CD8-positive, alpha-beta memory T cell (primary cell): ENCODE measurements at regions not wholly inside any gene's neighbourhood (a gene's known extent, or its start where the extent isn't known, plus 50 kb on each side); places are given as distances from the start of the nearest gene placed in this dataset.
A peak's percentile ranks its signal among the peaks of the same experiment; 100 is the strongest.
"Not testable (repeated sequence)": the region's sequence is repeated elsewhere in the genome, so short reads cannot be mapped to it uniquely, and the experiment has no call there.

ENCODE experiments used
- CTCF ChIA-PET: fragments of 350-600 bp; sonication (Branson Sonifier 250); formaldehyde crosslinking; loops from one replicate; lab custom pipeline; 2021; ENCODE audit warnings: antibody characterized with exemption; lab: Charles Lee
- POLR2A ChIA-PET: fragments of 350-600 bp; sonication (Branson Sonifier 250); formaldehyde crosslinking; loops from one replicate; lab custom pipeline; 2021; ENCODE audit warnings: antibody characterized with exemption; lab: Charles Lee
- DNase-seq, 5 donors: peaks; one replicate each; pipeline versions ENCODE4 v3.0.0 to v3.0.0-alpha.2; 2020 to 2022; ENCODE audit warnings: mixed read lengths in 1 of 5
- H3K27ac ChIP-seq: one replicate; pipeline ENCODE4 v1.7.0; 2013; ENCODE audit warnings: low read depth, mild to moderate bottlenecking, low read length, moderate library complexity
- H3K27me3 ChIP-seq: 2 replicates; pipeline ENCODE4 v1.7.0; 2013; ENCODE audit warnings: low read length, mild to moderate bottlenecking; ENCODE audit not compliant: insufficient read depth, poor library complexity, severe bottlenecking
- H3K36me3 ChIP-seq: 2 replicates; pipeline ENCODE4 v1.7.0; 2013; ENCODE audit warnings: mild to moderate bottlenecking, low read length, moderate library complexity; ENCODE audit not compliant: insufficient read depth
- H3K4me1 ChIP-seq: 2 replicates; pipeline ENCODE4 v1.7.0; 2013; ENCODE audit warnings: mild to moderate bottlenecking, low read length, moderate library complexity; ENCODE audit not compliant: insufficient read depth
- H3K4me3 ChIP-seq: 2 replicates; pipeline ENCODE4 v1.7.0; 2013; ENCODE audit warnings: mild to moderate bottlenecking, low read length
- H3K9me3 ChIP-seq: 2 replicates; pipeline ENCODE4 v1.7.0; 2013; ENCODE audit warnings: mild to moderate bottlenecking, low read length
- H3K27ac Mint-ChIP-seq, 8 donors: one replicate each; pipeline ENCODE4 v1.8.0; 2020 to 2021; ENCODE audit warnings: mixed read lengths in 8 of 8, mild to moderate bottlenecking in 6 of 8, inconsistent platforms in 3 of 8, moderate library complexity in 3 of 8
- H3K27me3 Mint-ChIP-seq, 2 donors: one replicate each; pipeline ENCODE4 v1.8.0; 2020 to 2021; ENCODE audit warnings: mixed read lengths in 2 of 2, mild to moderate bottlenecking in 1 of 2, moderate library complexity in 1 of 2
- H3K36me3 Mint-ChIP-seq, 3 donors: one replicate each; pipeline ENCODE4 v1.8.0; 2020 to 2021; ENCODE audit warnings: mixed read lengths in 3 of 3, inconsistent platforms in 1 of 3, mild to moderate bottlenecking in 1 of 3
- H3K4me1 Mint-ChIP-seq, 3 donors: one replicate each; pipeline ENCODE4 v1.8.0; 2020 to 2021; ENCODE audit warnings: mixed read lengths in 3 of 3, inconsistent platforms in 1 of 3, mild to moderate bottlenecking in 1 of 3
- H3K4me3 Mint-ChIP-seq, 7 donors: one replicate each; pipeline ENCODE4 v1.8.0; 2020 to 2021; ENCODE audit warnings: mixed read lengths in 7 of 7, mild to moderate bottlenecking in 6 of 7, moderate library complexity in 4 of 7, inconsistent platforms in 2 of 7
- H3K9me3 Mint-ChIP-seq, 5 donors: one replicate each; pipeline ENCODE4 v1.8.0; 2020 to 2022; ENCODE audit warnings: mixed read lengths in 5 of 5, mild to moderate bottlenecking in 3 of 5, moderate library complexity in 2 of 5, inconsistent platforms in 1 of 5

DNA sequence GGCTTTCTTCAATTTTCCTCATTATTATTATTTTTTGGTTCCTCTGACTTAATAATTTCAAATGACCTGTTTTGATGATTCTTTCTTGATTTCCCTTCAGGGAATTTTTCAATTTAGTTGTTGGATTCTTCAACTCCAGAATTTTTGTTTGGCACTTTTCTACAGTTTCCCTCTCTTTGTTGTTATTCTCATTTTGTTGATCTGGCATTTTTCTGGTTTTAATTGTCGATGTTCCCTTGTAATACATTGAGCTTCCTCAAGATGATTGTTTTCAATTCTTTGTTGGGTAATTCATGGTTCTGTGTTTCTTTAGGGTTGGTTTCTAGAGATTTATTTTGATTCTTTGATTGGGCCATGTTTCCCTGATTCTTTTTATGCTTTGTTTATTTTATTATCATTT, 67.8 kb upstream of the DNAJC1 start:
- POLR2A ChIA-PET = no interaction called here
- H3K9me3 Mint-ChIP-seq = peaks cover 25 to 51% (median 32%) of the 10 kb centered on the region in 5 donors
- CTCF ChIA-PET = no interaction called here

DNA sequence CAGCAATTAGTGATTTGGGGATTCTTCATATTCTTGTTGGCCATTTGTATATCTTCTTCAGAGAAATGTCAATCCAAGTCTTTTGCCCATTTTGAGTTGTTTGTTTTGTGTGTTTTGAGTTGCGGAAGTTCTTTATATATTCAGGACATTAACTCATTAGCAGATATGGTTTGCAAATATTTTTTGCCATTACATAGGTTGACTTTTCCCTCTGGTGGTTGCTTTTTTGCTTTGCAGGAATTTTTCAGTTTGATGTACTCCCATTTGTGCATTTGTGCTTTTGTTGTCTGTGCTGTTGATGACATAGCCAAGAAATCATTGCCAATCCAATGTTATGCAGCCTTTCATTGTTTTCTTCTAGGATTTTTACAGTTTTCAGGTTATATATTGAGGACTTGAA, 63.6 kb upstream of the DNAJC1 start:
- Mint-ChIP-seq H3K27me3 (peaks cover 3 to 6% of the 10 kb centered on the region in 2 donors), H3K9me3 (peaks cover 19 to 44% (median 39%) of the 10 kb centered on the region in 5 donors), H3K4me3 (no peak overlapping the region), H3K4me1 (no peaks in the 10 kb centered on the region), H3K27ac (no peak overlapping the region), H3K36me3 (peaks cover 0 to 11% (median 0%) of the 10 kb centered on the region in 3 donors)
- H3K27me3 ChIP-seq = no peaks in the 10 kb centered on the region
- POLR2A ChIA-PET = no interaction called here
- peaks cover 8% of the 10 kb centered on the region for H3K9me3 ChIP-seq
- H3K36me3 ChIP-seq = no peaks in the 10 kb centered on the region
- DNase-seq = no peak
- H3K4me3 ChIP-seq = no peak overlapping the region
- H3K27ac ChIP-seq = no peak overlapping the region
- CTCF ChIA-PET = no interaction called here
- no peaks in the 10 kb centered on the region for H3K4me1 ChIP-seq

More for the DNA sequence above, 67.8 kb upstream of the DNAJC1 start:
- Histone ChIP-seq H3K27ac (no peak overlapping the region), H3K36me3 (no peaks in the 10 kb centered on the region), H3K27me3 (no peaks in the 10 kb centered on the region), H3K4me3 (no peak overlapping the region), H3K4me1 (no peaks in the 10 kb centered on the region), H3K9me3 (peaks cover 8% of the 10 kb centered on the region)
- no peak for DNase-seq
- H3K36me3 Mint-ChIP-seq = peaks cover 0 to 19% (median 0%) of the 10 kb centered on the region in 3 donors
- H3K4me3 Mint-ChIP-seq = no peak overlapping the region
- no peak overlapping the region for H3K27ac Mint-ChIP-seq
- H3K27me3 Mint-ChIP-seq = peaks cover 11 to 25% of the 10 kb centered on the region in 2 donors
- no peaks in the 10 kb centered on the region for H3K4me1 Mint-ChIP-seq

DNA sequence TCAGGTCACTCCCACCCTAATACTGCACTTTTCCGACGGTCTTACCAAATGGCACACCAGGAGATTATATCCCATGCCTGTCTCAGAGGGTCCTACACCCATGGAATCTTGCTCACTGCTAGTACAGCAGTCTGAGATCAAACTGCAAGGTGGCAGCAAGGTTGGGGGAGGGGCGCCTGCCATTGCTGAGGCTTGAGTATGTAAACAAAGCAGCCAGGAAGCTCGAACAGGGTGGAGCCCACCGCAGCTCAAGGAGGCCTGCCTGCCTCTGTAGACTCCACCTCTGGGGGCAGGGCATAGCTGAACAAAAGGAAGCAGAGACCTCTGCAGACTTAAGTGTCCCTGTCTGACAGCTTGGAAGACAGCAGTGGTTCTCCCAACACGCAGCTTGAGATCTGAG, 57.5 kb upstream of the DNAJC1 start:
- H3K9me3 ChIP-seq, H3K27me3 ChIP-seq, H3K4me1 ChIP-seq, H3K36me3 ChIP-seq, H3K27ac Mint-ChIP-seq, H3K4me3 ChIP-seq, CTCF ChIA-PET, H3K27ac ChIP-seq: not testable (repeated sequence)
- Mint-ChIP-seq H3K27me3 (peaks cover 2 to 19% of the 10 kb centered on the region in 2 donors), H3K4me1 (peaks cover 10 to 17% (median 10%) of the 10 kb centered on the region in 3 donors), H3K9me3 (peaks cover 0 to 20% (median 17%) of the 10 kb centered on the region in 5 donors), H3K4me3 (peak overlapping the region in 1 of 7 donors; percentile 31), H3K36me3 (peaks cover 0 to 15% (median 2%) of the 10 kb centered on the region in 3 donors)
- POLR2A ChIA-PET = interaction anchor here (0.6 kb wide), 1 partner anchor 9 kb away, joined by 4 read pairs; no protein-coding TSS in a partner anchor
- peak in 3 of 5 donors; percentile 6 to 62 (median 15) for DNase-seq

DNA sequence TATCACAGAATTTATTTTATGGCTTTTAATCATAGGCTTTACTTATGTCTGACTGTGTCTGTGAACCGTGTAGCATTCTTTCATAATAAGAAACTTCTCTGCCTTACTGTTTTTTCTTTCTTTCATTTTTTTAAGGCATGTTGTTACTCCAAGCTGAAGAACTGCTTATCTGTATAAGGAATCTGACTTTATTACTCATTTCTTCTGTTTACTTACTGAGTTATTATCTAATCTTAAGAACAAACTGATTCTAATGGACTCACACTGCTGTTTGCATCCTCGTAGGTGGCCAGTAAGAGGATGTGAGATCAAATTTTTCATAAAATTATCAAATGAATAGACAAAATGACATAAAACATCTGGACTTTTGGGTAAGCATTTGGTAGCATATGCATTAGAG, 54.7 kb upstream of the DNAJC1 start:
- Histone ChIP-seq H3K4me1 (peaks cover 8% of the 10 kb centered on the region), H3K27ac (no peak overlapping the region), H3K9me3 (no peaks in the 10 kb centered on the region), H3K36me3 (no peaks in the 10 kb centered on the region), H3K27me3 (no peaks in the 10 kb centered on the region), H3K4me3 (no peak overlapping the region)
- Mint-ChIP-seq H3K27ac (no peak overlapping the region), H3K4me1 (peaks cover 16 to 22% (median 17%) of the 10 kb centered on the region in 3 donors), H3K27me3 (peaks cover 0 to 19% of the 10 kb centered on the region in 2 donors), H3K9me3 (peaks cover 0 to 9% (median 5%) of the 10 kb centered on the region in 5 donors), H3K36me3 (peaks cover 0 to 15% (median 2%) of the 10 kb centered on the region in 3 donors), H3K4me3 (no peak overlapping the region)
- ChIA-PET POLR2A (no interaction called here), CTCF (no interaction called here)
- DNase-seq = no peak

DNA sequence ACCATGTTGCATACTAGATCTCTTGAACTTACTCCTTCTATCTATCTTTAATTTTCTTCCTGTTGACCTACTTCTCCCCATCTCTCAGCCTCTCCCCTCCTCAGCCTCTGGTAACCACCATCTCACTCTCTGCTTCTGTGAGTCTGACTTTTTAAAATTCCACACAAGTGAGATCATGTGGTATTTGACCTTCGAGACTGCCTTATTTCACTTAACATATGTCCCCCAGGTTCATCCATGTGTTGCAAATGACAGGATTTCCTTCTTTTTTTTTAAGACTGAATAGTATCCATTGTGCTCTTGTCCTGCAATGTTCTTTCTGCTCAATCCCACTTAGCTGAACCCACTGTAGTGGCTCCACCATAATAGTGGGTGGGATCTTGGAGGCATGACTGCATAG, 51.4 kb upstream of the DNAJC1 start:
- ChIA-PET CTCF (no interaction called here), POLR2A (no interaction called here)
- Mint-ChIP-seq H3K27me3 (peaks cover 3 to 19% of the 10 kb centered on the region in 2 donors), H3K4me3 (peak overlapping the region in 1 of 7 donors; percentile 52), H3K9me3 (peaks cover 0 to 6% (median 3%) of the 10 kb centered on the region in 5 donors), H3K36me3 (peaks cover 0 to 15% (median 2%) of the 10 kb centered on the region in 3 donors), H3K4me1 (peaks cover 5 to 10% (median 8%) of the 10 kb centered on the region in 3 donors), H3K27ac (peak overlapping the region in 1 of 8 donors; percentile 16)
- H3K4me1 ChIP-seq = no peaks in the 10 kb centered on the region
- H3K4me3 ChIP-seq = no peak overlapping the region
- no peaks in the 10 kb centered on the region for H3K36me3 ChIP-seq
- no peak overlapping the region for H3K27ac ChIP-seq
- H3K27me3 ChIP-seq = no peaks in the 10 kb centered on the region
- no peak for DNase-seq
- no peaks in the 10 kb centered on the region for H3K9me3 ChIP-seq
